ENCODE measurements at regions not wholly inside any gene's neighbourhood (a gene's known extent, or its start where the extent isn't known, plus 50 kb on each side); places are given as distances from the start of the nearest gene placed in this dataset.
A peak's percentile ranks its signal among the peaks of the same experiment; 100 is the strongest.
"Not testable (repeated sequence)": the region's sequence is repeated elsewhere in the genome, so short reads cannot be mapped to it uniquely, and the experiment has no call there.

GRCh38 chr3:87867001-87867400 lies 191.8 kb downstream of the CGGBP1 start:
- peak; percentile 31 for DNase-seq

- DNase-seq, result peak; percentile 31
These were observed 202.7 kb downstream of the CGGBP1 start for GRCh38 chr3:87856126-87856525.

GRCh38 chr3:87855616-87856015 lies 203.2 kb downstream of the CGGBP1 start:
- peak; percentile 73 for DNase-seq

GRCh38 chr3:87855211-87855610 lies 203.6 kb downstream of the CGGBP1 start:
- no peak for DNase-seq

GRCh38 chr3:87848003-87848402 lies 210.8 kb downstream of the CGGBP1 start:
- DNase-seq, result no peak

- DNase-seq, result no peak
These were observed 221.7 kb downstream of the CGGBP1 start for GRCh38 chr3:87837076-87837475.

- no peak for DNase-seq
These were observed 222.8 kb downstream of the CGGBP1 start for GRCh38 chr3:87836026-87836425.

- no peak for DNase-seq
These were observed 223.6 kb downstream of the CGGBP1 start for GRCh38 chr3:87835236-87835635.

- DNase-seq, result no peak
These were observed 224.5 kb downstream of the CGGBP1 start for GRCh38 chr3:87834327-87834726.

GRCh38 chr3:87833039-87833377 lies 225.8 kb downstream of the CGGBP1 start:
- DNase-seq, result no peak

- DNase-seq, result no peak
These were observed 230.8 kb downstream of the CGGBP1 start for GRCh38 chr3:87828046-87828445.

- no peak for DNase-seq
These were observed 236.2 kb downstream of the CGGBP1 start for GRCh38 chr3:87822563-87822962.

GRCh38 chr3:87813503-87813902 lies 245.3 kb downstream of the CGGBP1 start:
- DNase-seq, result not testable (repeated sequence)

- DNase-seq, result no peak
These were observed 246.9 kb downstream of the CGGBP1 start for GRCh38 chr3:87811953-87812352.

GRCh38 chr3:87810452-87811016 lies 248.3 kb downstream of the CGGBP1 start:
- DNase-seq, result peak; percentile 83

GRCh38 chr3:87805670-87806069 lies 253.1 kb downstream of the CGGBP1 start:
- DNase-seq, result no peak

GRCh38 chr3:87801409-87801808 lies 257.4 kb downstream of the CGGBP1 start:
- DNase-seq, result no peak

- DNase-seq, result no peak
These were observed 258.3 kb downstream of the CGGBP1 start for GRCh38 chr3:87800516-87800915.

- peak; percentile 38 for DNase-seq
These were observed 260.2 kb downstream of the CGGBP1 start for GRCh38 chr3:87798567-87798947.

- DNase-seq, result no peak
These were observed 260.8 kb downstream of the CGGBP1 start for GRCh38 chr3:87797872-87798566.

GRCh38 chr3:87796843-87797185 lies 262.0 kb downstream of the CGGBP1 start:
- DNase-seq, result no peak

- DNase-seq, result no peak
These were observed 262.5 kb downstream of the CGGBP1 start for GRCh38 chr3:87796137-87796842.

- no peak for DNase-seq
These were observed 263.1 kb downstream of the CGGBP1 start for GRCh38 chr3:87795701-87796100.

GRCh38 chr3:87793337-87793877 lies 265.4 kb downstream of the CGGBP1 start:
- no peak for DNase-seq
